Esophagus muscularis mucosa (tissue), 4 donors: ENCODE measurements at regions not wholly inside any gene's neighbourhood (a gene's known extent, or its start where the extent isn't known, plus 50 kb on each side); places are given as distances from the start of the nearest gene placed in this dataset.
"Not testable (repeated sequence)": the region's sequence is repeated elsewhere in the genome, so short reads cannot be mapped to it uniquely, and the experiment has no call there.

Source experiments
- DNase-seq: peaks from one replicate; pipeline ENCODE4 v3.0.0-alpha.2; 2017; ENCODE audit errors: extremely low spot score
- H3K27ac ChIP-seq, 4 donors: fragments of 200-600 bp; sonication (generic); replicated peaks in 1 of 4; 1 replicate in 3 of 4; 2 replicates in 1 of 4; pipeline ENCODE4 v1.5.1; 2016 to 2019; ENCODE audit warnings: mild to moderate bottlenecking in 1 of 4
- H3K27me3 ChIP-seq, 4 donors: fragments of 200-600 bp; sonication (generic); one replicate each; pipeline versions ENCODE4 v1.5.1 to v1.6.0; 2016 to 2019
- H3K36me3 ChIP-seq, 4 donors: fragments of 200-600 bp; sonication (generic); one replicate each; pipeline ENCODE4 v1.5.1; 2016 to 2019
- H3K4me1 ChIP-seq, 4 donors: fragments of 200-600 bp; sonication (generic); one replicate each; pipeline ENCODE4 v1.5.1; 2016 to 2019
- H3K4me3 ChIP-seq, 4 donors: fragments of 200-600 bp; sonication (generic); 1 replicate in 2 of 4; 2 replicates in 2 of 4; pipeline ENCODE4 v1.5.1; 2016 to 2019; ENCODE audit warnings: mild to moderate bottlenecking in 4 of 4, moderate library complexity in 1 of 4
- H3K9me3 ChIP-seq, 4 donors: fragments of 200-600 bp; sonication (generic); 1 replicate in 3 of 4; 2 replicates in 1 of 4; pipeline ENCODE4 v1.5.1; 2016 to 2019
- EP300 ChIP-seq: sonication (generic); formaldehyde crosslinking; IDR thresholded peaks from one replicate; pipeline ENCODE4 v1.6.1; 2017; ENCODE audit warnings: antibody characterized with exemption
- POLR2A ChIP-seq: fragments of 450-650 bp; IDR thresholded peaks from one replicate; pipeline ENCODE4 v1.6.1; 2017; ENCODE audit warnings: antibody characterized with exemption, moderate library complexity, mild to moderate bottlenecking, low read depth
- POLR2AphosphoS5 ChIP-seq, 2 donors: sonication (generic); formaldehyde crosslinking; IDR thresholded peaks; one replicate each; pipeline ENCODE4 v1.6.1; 2017; ENCODE audit warnings: antibody characterized with exemption in 2 of 2
- WGBS: methylation state at CpG from one replicate; pipeline ENCODE4 v1.1.5; 2018; 5-methylcytosine and 5-hydroxymethylcytosine counted together
- intact Hi-C: fragments of 100-400 bp; cut with DNase I; formaldehyde crosslinking; loops from one replicate; pipeline ENCODE4 v1.15.1; 2023
- TF ChIP-seq, protein P1 (sequence below), 3 experiments: fragments of 200-600 bp in 2 of 3; fragments of 450-650 bp in 1 of 3; sonication (generic) in 2 of 3; IDR thresholded peaks; one replicate each; pipeline ENCODE4 v1.5.1; 2017 to 2019; ENCODE audit warnings: antibody characterized with exemption in 3 of 3, mild to moderate bottlenecking in 2 of 3, moderate library complexity in 1 of 3

DNA sequence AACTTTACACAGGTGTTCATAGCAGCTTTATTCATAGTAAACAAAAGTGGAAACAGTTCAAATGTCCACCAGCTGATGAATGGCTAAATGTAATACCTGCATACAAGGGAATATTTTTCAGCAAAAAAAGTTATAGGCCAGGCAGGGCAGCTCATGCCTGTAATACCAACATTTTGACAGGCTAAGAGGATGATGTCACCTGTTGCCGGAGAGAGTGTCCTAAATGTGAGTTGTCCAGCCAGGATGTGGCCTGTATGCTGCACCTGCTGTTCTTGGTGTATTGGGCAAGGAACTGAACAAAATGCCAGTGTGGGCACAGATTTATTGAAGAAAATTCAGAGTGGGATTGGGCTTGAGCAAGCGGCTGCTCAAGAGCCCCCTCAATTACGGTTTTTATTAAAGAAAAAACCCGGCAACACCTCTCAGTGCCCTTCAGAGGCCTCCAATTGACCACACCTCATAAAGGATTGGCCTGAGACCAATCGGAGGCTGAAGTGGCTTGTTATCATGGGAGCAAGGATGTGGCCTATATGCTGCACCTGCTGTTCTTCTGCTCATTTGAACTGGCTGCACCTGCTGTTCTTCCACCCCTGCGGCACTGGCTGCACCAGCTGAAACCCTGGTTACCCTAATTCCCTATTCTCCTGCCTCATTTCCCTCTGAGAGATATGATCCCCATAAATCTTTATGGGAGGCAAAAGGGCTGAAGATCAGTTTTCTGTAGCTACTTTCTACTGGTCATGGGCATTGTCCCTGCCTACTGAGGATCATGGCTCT, 129.8 kb downstream of the GPCPD1 start:
- TF ChIP-seq POLR2A (no peak), EP300 (no peak), POLR2AphosphoS5 (IDR thresholded peaks at IDR 0.05) (no peak)
- Histone ChIP-seq H3K4me1 (no peaks in the 10 kb centered on the region), H3K36me3 (no peaks in the 10 kb centered on the region), H3K27ac (no peak overlapping the region), H3K27me3 (peaks cover 0 to 11% (median 0%) of the 10 kb centered on the region in 4 donors), H3K4me3 (no peak overlapping the region), H3K9me3 (no peaks in the 10 kb centered on the region)
- 95% methylated on average over 6 of the region's 6 CpGs for WGBS
- no peak for DNase-seq
- intact Hi-C loops, result no loop called here

DNA sequence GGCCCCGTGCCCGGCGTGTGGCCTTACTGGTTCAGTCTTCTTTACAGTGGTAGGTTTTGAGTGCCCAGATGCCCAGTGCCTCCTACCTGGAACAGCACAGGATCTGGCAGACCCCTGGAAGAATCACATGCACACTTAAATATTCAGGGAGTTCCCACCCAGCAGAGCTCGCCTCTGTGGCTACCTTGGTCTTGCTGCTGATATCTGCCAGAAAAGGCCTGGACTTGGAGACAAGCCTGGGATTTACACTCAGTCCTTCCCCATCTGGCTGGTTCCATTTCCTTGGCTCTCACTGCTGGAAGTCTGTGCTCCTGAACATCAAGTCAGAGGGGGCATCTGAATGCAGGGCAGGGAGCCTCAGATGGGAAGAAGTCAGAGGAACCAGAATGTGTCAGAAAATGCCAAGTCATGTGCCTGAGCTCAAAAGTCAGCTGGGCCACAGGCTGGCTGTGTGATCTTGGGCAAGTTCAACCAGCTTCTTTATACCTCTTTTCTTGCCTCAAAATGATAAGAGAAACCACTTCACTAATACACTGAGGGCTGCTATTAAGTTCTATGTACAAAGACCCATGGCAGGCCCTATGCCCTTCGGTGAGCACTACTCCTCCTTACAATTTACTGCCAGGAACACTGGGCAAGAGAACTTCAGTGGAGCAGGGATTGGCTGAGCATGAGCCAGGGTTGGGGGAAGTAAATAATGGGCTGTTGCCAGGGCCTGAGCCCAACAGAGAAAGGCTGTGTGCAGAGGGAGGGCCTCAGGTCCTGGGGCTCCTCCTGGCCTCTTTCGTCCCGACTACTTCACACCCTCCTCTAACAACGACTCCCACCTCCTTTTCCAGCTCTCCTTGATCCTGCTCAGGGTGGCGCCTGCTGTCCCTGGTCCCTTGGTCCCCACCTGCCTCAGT, 135.9 kb downstream of the GPCPD1 start:
- Histone ChIP-seq H3K4me3 (no peak overlapping the region), H3K9me3 (no peaks in the 10 kb centered on the region), H3K4me1 (no peaks in the 10 kb centered on the region), H3K27ac (no peak overlapping the region), H3K27me3 (peaks cover 0 to 6% (median 0%) of the 10 kb centered on the region in 4 donors), H3K36me3 (no peaks in the 10 kb centered on the region)
- no peak for TF ChIP-seq POLR2A
- no peak for TF ChIP-seq EP300
- DNase-seq, result no peak
- intact Hi-C loops, result no loop called here
- 71% methylated on average over 6 of the region's 9 CpGs for WGBS

DNA sequence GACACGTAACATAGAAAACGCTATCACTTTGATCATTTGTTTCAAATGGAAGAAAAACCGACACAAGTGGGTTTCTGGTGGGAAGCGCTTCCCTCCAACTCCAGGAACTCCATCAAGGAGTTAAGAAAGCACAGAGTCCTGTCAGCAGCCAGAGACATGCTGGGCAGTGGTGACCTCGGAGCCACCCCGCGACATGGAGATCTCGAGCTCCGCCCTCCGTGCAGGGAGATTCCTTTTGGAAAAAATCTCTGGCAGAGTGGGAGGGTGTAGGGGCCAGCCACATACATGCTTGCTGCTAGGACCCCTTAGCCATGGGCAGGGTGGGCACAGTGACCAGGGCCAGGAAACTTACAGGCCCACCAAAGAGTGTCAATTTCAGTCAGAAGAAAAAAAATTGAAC, 138.9 kb downstream of the GPCPD1 start:
- H3K27ac ChIP-seq, H3K36me3 ChIP-seq, intact Hi-C loops, H3K9me3 ChIP-seq, DNase-seq, H3K4me1 ChIP-seq: not testable (repeated sequence)
- Histone ChIP-seq H3K4me3 (peak overlapping the region in 2 of 4 donors; percentile 22 to 28), H3K27me3 (peaks cover 0 to 13% (median 0%) of the 10 kb centered on the region in 4 donors)
- WGBS, result 67% methylated on average over 4 of the region's 10 CpGs

DNA sequence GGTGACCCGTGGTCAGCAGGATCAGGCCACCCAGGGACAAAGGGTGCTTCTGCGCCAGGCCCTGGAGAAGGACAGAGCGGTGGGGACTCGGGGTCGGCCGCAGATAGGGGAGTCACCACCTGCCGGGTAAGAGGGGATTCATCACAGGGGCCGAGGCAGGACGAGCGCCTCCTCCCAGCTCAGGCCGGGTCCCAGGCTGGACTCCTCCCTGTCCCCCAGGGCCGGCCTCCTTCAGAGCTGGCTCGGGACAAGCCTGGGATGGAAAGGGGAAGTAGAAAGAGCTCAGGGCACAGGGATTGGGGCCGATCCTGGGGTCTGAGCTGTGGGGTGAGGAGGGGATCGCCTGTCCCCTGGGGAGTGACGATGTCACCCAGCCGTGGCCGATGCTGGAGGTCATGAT, 139.4 kb downstream of the GPCPD1 start:
- intact Hi-C loops, result no loop called here
- WGBS, result 80% methylated on average over 18 of the region's 18 CpGs

DNA sequence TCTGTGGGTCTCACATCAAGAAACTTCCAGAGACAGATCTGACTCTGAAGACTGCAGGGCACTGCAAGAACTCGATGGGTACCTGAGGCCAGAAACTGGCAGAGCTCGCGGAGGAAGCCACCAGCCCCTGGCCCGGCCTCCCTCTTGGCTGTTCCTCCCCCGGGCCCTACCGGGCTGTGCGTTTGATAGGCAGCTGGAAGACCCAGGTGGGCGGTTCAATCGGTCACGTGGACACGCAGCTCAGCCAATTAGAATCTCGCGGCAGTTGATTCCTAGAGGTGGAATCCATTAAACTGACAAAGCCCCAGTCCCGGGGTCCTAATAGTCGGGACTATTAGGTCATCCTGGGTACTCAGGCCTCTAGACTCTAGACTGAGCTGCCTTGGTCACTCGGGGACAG, 139.9 kb downstream of the GPCPD1 start:
- Histone ChIP-seq H3K4me1 (no peaks in the 10 kb centered on the region), H3K27me3 (peaks cover 0 to 13% (median 0%) of the 10 kb centered on the region in 4 donors), H3K9me3 (no peaks in the 10 kb centered on the region), H3K36me3 (no peaks in the 10 kb centered on the region), H3K4me3 (no peak overlapping the region), H3K27ac (no peak overlapping the region)
- no peak for DNase-seq
- intact Hi-C loops, result no loop called here
- TF ChIP-seq, protein P1, sequence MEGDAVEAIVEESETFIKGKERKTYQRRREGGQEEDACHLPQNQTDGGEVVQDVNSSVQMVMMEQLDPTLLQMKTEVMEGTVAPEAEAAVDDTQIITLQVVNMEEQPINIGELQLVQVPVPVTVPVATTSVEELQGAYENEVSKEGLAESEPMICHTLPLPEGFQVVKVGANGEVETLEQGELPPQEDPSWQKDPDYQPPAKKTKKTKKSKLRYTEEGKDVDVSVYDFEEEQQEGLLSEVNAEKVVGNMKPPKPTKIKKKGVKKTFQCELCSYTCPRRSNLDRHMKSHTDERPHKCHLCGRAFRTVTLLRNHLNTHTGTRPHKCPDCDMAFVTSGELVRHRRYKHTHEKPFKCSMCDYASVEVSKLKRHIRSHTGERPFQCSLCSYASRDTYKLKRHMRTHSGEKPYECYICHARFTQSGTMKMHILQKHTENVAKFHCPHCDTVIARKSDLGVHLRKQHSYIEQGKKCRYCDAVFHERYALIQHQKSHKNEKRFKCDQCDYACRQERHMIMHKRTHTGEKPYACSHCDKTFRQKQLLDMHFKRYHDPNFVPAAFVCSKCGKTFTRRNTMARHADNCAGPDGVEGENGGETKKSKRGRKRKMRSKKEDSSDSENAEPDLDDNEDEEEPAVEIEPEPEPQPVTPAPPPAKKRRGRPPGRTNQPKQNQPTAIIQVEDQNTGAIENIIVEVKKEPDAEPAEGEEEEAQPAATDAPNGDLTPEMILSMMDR (IDR thresholded peaks at IDR 0.05), result no peak
- no peak for TF ChIP-seq POLR2AphosphoS5 (IDR thresholded peaks at IDR 0.05)
- TF ChIP-seq EP300, result no peak
- TF ChIP-seq POLR2A, result no peak
- WGBS, result 97% methylated on average over 12 of the region's 16 CpGs

More for the DNA sequence above, 139.4 kb downstream of the GPCPD1 start:
- Histone ChIP-seq H3K4me3 (peak overlapping the region in 2 of 4 donors; percentile 22 to 28), H3K4me1 (no peaks in the 10 kb centered on the region), H3K27ac (no peak overlapping the region), H3K9me3 (no peaks in the 10 kb centered on the region), H3K36me3 (no peaks in the 10 kb centered on the region), H3K27me3 (peaks cover 0 to 13% (median 0%) of the 10 kb centered on the region in 4 donors)
- TF ChIP-seq, protein P1 (IDR thresholded peaks at IDR 0.05), result no peak
- no peak for TF ChIP-seq POLR2AphosphoS5 (IDR thresholded peaks at IDR 0.05)
- TF ChIP-seq POLR2A, result no peak
- TF ChIP-seq EP300, result no peak
- DNase-seq, result no peak

DNA sequence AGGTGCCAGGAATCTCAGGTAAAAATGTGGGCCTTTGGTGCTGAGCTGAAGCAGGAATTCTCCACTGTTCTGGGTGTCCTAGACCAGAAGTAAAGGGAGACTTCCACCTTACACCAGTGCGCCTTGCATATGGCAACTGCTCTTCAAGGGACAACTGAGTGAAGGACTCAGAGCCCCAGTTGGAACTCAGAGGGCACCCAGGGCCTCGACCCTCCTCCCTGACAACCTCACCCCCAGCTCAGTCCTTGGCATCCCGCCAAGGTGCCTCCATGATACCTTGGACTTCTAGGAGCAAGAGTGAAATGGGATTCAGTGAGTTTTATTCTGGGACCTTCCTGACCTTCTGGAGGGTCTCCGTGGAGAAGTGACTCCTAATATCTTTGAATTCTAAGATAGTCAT, 140.3 kb downstream of the GPCPD1 start:
- Histone ChIP-seq H3K4me1 (no peaks in the 10 kb centered on the region), H3K4me3 (no peak overlapping the region), H3K36me3 (no peaks in the 10 kb centered on the region), H3K27ac (no peak overlapping the region), H3K27me3 (peaks cover 0 to 13% (median 0%) of the 10 kb centered on the region in 4 donors), H3K9me3 (no peaks in the 10 kb centered on the region)
- intact Hi-C loops, result no loop called here
- 74% methylated on average over 4 of the region's 4 CpGs for whole genome bisulfite sequencing
- no peak for DNase-seq
- TF ChIP-seq POLR2AphosphoS5 (IDR thresholded peaks at IDR 0.05), result no peak
- TF ChIP-seq, protein P1 (IDR thresholded peaks at IDR 0.05), result no peak
- TF ChIP-seq EP300, result no peak
- no peak for TF ChIP-seq POLR2A
